ENCODE measurements at regions not wholly inside any gene's neighbourhood (a gene's known extent, or its start where the extent isn't known, plus 50 kb on each side); places are given as distances from the start of the nearest gene placed in this dataset.

GRCh38 chr18:10077986-10078385 lies 164.2 kb downstream of the VAPA start:
- Histone ChIP-seq H3K4me1 (ENCODE audit: insufficient read depth) (no peaks in the 10 kb centered on the region), H3K9ac (no peak overlapping the region), H4K20me1 (ENCODE audit: insufficient read depth) (no peaks in the 10 kb centered on the region), H3K79me2 (ENCODE audit: insufficient read depth) (no peaks in the 10 kb centered on the region), H3K9me3 (ENCODE audit: low read depth) (no peaks in the 10 kb centered on the region), H3F3A (ENCODE audit: insufficient read depth) (no peaks in the 10 kb centered on the region), H3K36me3 (ENCODE audit: low read depth) (no peaks in the 10 kb centered on the region), H3K4me3 (no peak overlapping the region), H3K4me2 (ENCODE audit: unreplicated experiment) (no peak overlapping the region), H3K27me3 (replicated peaks; ENCODE audit: insufficient read depth) (peaks cover 4% of the 10 kb centered on the region; the same call in 1 of the 2 replicates), H2AFZ (no peak overlapping the region), H3K27ac (no peak overlapping the region), H3K9me2 (ENCODE audit: insufficient read depth) (no peaks in the 10 kb centered on the region)
- in situ Hi-C loops (cut with MboI), result no loop called here
- WGBS, 2 experiments (ENCODE audit: low coverage in 1 of 2, low lambda C conversion rate in 2 of 2, missing lambda C conversion rate in 2 of 2), result 56 to 58% methylated on average over 4 of the region's 4 CpGs
- no peak for TF ChIP-seq EZH2 (IDR thresholded peaks at IDR 0.05; ENCODE audit: insufficient read depth, poor library complexity, severe bottlenecking)
- TF ChIP-seq EZH2phosphoT487 (IDR thresholded peaks at IDR 0.05; ENCODE audit: insufficient read depth, low read depth), result no peak
- DNase-seq, result no peak

- Histone ChIP-seq H3K9me2 (ENCODE audit: insufficient read depth) (no peaks in the 10 kb centered on the region), H3K4me2 (ENCODE audit: unreplicated experiment) (no peak overlapping the region), H3K4me3 (no peak overlapping the region), H4K20me1 (ENCODE audit: insufficient read depth) (no peaks in the 10 kb centered on the region), H3K4me1 (ENCODE audit: insufficient read depth) (no peaks in the 10 kb centered on the region), H3F3A (ENCODE audit: insufficient read depth) (no peaks in the 10 kb centered on the region), H3K36me3 (ENCODE audit: low read depth) (no peaks in the 10 kb centered on the region), H2AFZ (no peak overlapping the region), H3K9ac (no peak overlapping the region), H3K27ac (no peak overlapping the region), H3K79me2 (ENCODE audit: insufficient read depth) (no peaks in the 10 kb centered on the region), H3K27me3 (replicated peaks; ENCODE audit: insufficient read depth) (no peaks in the 10 kb centered on the region), H3K9me3 (ENCODE audit: low read depth) (no peaks in the 10 kb centered on the region)
- TF ChIP-seq EZH2 (IDR thresholded peaks at IDR 0.05; ENCODE audit: insufficient read depth, poor library complexity, severe bottlenecking) (no peak), EZH2phosphoT487 (IDR thresholded peaks at IDR 0.05; ENCODE audit: insufficient read depth, low read depth) (no peak)
- DNase-seq, result no peak
- WGBS, 2 experiments (ENCODE audit: low coverage in 1 of 2, low lambda C conversion rate in 2 of 2, missing lambda C conversion rate in 2 of 2), result 88 to 93% methylated on average over 11 of the region's 11 CpGs
- in situ Hi-C loops (cut with MboI), result no loop called here
Measured at GRCh38 chr18:10080372-10080771, 166.6 kb downstream of the VAPA start.

- H3K9me2 ChIP-seq (ENCODE audit: insufficient read depth), result no peaks in the 10 kb centered on the region
- no peaks in the 10 kb centered on the region for H3F3A ChIP-seq (ENCODE audit: insufficient read depth)
- H3K36me3 ChIP-seq (ENCODE audit: low read depth), result no peaks in the 10 kb centered on the region
- H2AFZ ChIP-seq, result no peak overlapping the region
- no peak for DNase-seq
- H3K79me2 ChIP-seq (ENCODE audit: insufficient read depth), result no peaks in the 10 kb centered on the region
- H3K27me3 ChIP-seq (replicated peaks; ENCODE audit: insufficient read depth), result no peaks in the 10 kb centered on the region
- H3K27ac ChIP-seq, result no peak overlapping the region
- TF ChIP-seq EZH2 (IDR thresholded peaks at IDR 0.05; ENCODE audit: insufficient read depth, poor library complexity, severe bottlenecking) (no peak), EZH2phosphoT487 (IDR thresholded peaks at IDR 0.05; ENCODE audit: insufficient read depth, low read depth) (no peak)
- no peaks in the 10 kb centered on the region for H4K20me1 ChIP-seq (ENCODE audit: insufficient read depth)
- no peaks in the 10 kb centered on the region for H3K4me1 ChIP-seq (ENCODE audit: insufficient read depth)
- no peak overlapping the region for H3K9ac ChIP-seq
- 77 to 80% methylated on average over 4 of the region's 4 CpGs for WGBS, 2 experiments (ENCODE audit: low coverage in 1 of 2, low lambda C conversion rate in 2 of 2, missing lambda C conversion rate in 2 of 2)
- H3K4me2 ChIP-seq (ENCODE audit: unreplicated experiment), result no peak overlapping the region
- H3K4me3 ChIP-seq, result no peak overlapping the region
- in situ Hi-C loops (cut with MboI), result no loop called here
- H3K9me3 ChIP-seq (ENCODE audit: low read depth), result no peaks in the 10 kb centered on the region
Measured at GRCh38 chr18:10081492-10081891, 167.7 kb downstream of the VAPA start.

GRCh38 chr18:10085416-10085815 lies 171.6 kb downstream of the VAPA start:
- Histone ChIP-seq H3K27me3 (replicated peaks; ENCODE audit: insufficient read depth) (no peaks in the 10 kb centered on the region), H3K9me3 (ENCODE audit: low read depth) (no peaks in the 10 kb centered on the region), H3K36me3 (ENCODE audit: low read depth) (no peaks in the 10 kb centered on the region), H3K27ac (no peak overlapping the region), H4K20me1 (ENCODE audit: insufficient read depth) (no peaks in the 10 kb centered on the region), H3K9ac (no peak overlapping the region), H3K79me2 (ENCODE audit: insufficient read depth) (no peaks in the 10 kb centered on the region), H3K4me1 (ENCODE audit: insufficient read depth) (no peaks in the 10 kb centered on the region), H3F3A (ENCODE audit: insufficient read depth) (no peaks in the 10 kb centered on the region), H3K4me2 (ENCODE audit: unreplicated experiment) (no peak overlapping the region), H2AFZ (no peak overlapping the region), H3K4me3 (no peak overlapping the region), H3K9me2 (ENCODE audit: insufficient read depth) (no peaks in the 10 kb centered on the region)
- in situ Hi-C loops (cut with MboI), result no loop called here
- no peak for DNase-seq
- 29 to 30% methylated on average over 4 of the region's 4 CpGs for WGBS, 2 experiments (ENCODE audit: low coverage in 1 of 2, low lambda C conversion rate in 2 of 2, missing lambda C conversion rate in 2 of 2)
- no peak for TF ChIP-seq EZH2phosphoT487 (IDR thresholded peaks at IDR 0.05; ENCODE audit: insufficient read depth, low read depth)

GRCh38 chr18:10085876-10086275 lies 172.1 kb downstream of the VAPA start:
- Histone ChIP-seq H3K9ac (no peak overlapping the region), H3K36me3 (ENCODE audit: low read depth) (no peaks in the 10 kb centered on the region), H3K9me2 (ENCODE audit: insufficient read depth) (no peaks in the 10 kb centered on the region), H3K27ac (no peak overlapping the region), H3K4me3 (no peak overlapping the region), H3K9me3 (ENCODE audit: low read depth) (no peaks in the 10 kb centered on the region), H3K4me2 (ENCODE audit: unreplicated experiment) (no peak overlapping the region), H3K4me1 (ENCODE audit: insufficient read depth) (no peaks in the 10 kb centered on the region), H3F3A (ENCODE audit: insufficient read depth) (no peaks in the 10 kb centered on the region), H4K20me1 (ENCODE audit: insufficient read depth) (no peaks in the 10 kb centered on the region), H2AFZ (no peak overlapping the region), H3K27me3 (replicated peaks; ENCODE audit: insufficient read depth) (no peaks in the 10 kb centered on the region), H3K79me2 (ENCODE audit: insufficient read depth) (no peaks in the 10 kb centered on the region)
- WGBS, 2 experiments (ENCODE audit: low coverage in 1 of 2, low lambda C conversion rate in 2 of 2, missing lambda C conversion rate in 2 of 2), result 44 to 51% methylated on average over 3 of the region's 3 CpGs
- DNase-seq, result no peak
- no peak for TF ChIP-seq EZH2phosphoT487 (IDR thresholded peaks at IDR 0.05; ENCODE audit: insufficient read depth, low read depth)
- no peak for TF ChIP-seq EZH2 (IDR thresholded peaks at IDR 0.05; ENCODE audit: insufficient read depth, poor library complexity, severe bottlenecking)
- in situ Hi-C loops (cut with MboI), result no loop called here

Data from GM23248 (cell line).